ENCODE measurements at regions not wholly inside any gene's neighbourhood (a gene's known extent, or its start where the extent isn't known, plus 50 kb on each side); places are given as distances from the start of the nearest gene placed in this dataset.

DNA sequence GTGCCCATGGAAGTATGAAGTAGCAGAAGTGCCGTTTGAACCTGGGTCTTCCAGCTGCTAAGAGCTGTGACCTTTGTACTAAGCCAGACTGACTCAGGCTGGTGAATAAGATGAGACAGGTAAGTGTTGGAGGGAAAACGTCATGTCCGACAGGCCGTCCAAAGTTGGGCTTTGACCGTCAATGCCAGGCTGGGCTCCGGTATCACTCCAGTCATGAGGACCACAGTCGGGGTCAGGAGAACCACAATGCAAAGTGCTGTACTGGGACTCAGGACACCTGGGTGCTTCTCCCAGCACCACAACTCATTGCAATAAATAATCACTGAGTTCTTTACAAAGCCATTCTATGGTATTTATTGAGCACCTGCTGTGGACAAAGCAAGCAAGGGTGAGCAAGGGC, 268.6 kb downstream of the HAPSTR1 start:
- TF ChIP-seq, protein P1, sequence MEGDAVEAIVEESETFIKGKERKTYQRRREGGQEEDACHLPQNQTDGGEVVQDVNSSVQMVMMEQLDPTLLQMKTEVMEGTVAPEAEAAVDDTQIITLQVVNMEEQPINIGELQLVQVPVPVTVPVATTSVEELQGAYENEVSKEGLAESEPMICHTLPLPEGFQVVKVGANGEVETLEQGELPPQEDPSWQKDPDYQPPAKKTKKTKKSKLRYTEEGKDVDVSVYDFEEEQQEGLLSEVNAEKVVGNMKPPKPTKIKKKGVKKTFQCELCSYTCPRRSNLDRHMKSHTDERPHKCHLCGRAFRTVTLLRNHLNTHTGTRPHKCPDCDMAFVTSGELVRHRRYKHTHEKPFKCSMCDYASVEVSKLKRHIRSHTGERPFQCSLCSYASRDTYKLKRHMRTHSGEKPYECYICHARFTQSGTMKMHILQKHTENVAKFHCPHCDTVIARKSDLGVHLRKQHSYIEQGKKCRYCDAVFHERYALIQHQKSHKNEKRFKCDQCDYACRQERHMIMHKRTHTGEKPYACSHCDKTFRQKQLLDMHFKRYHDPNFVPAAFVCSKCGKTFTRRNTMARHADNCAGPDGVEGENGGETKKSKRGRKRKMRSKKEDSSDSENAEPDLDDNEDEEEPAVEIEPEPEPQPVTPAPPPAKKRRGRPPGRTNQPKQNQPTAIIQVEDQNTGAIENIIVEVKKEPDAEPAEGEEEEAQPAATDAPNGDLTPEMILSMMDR (IDR thresholded peaks at IDR 0.05; ENCODE audit: insufficient read depth, low read depth, low read length), result no peak
- no peak for DNase-seq (ENCODE audit: low read depth)
- H3K4me3 ChIP-seq (ENCODE audit: low read depth, low read length), result no peak overlapping the region

DNA sequence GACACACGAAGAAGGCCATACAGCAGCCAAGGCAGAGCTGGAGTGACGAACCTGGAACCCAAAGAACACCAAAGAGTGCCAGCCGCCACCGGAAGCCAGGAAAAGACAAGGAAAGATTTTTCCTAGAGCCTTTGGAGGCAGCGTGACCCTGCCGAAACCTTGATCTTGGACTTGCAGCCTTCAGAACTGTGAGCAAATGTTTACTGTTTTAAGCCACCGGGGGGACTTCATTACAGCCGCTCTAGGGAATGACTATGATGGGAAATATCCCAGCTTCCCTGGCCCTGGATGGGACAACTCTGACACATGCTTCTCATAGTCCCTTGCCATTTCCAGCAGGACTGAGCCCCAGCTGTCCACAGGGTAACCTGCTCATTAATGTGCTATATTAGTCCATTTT, 270.6 kb downstream of the HAPSTR1 start:
- TF ChIP-seq, protein P1 (IDR thresholded peaks at IDR 0.05; ENCODE audit: insufficient read depth, low read depth, low read length), result no peak
- DNase-seq (ENCODE audit: low read depth), result no peak
- no peak overlapping the region for H3K4me3 ChIP-seq (ENCODE audit: low read depth, low read length)

DNA sequence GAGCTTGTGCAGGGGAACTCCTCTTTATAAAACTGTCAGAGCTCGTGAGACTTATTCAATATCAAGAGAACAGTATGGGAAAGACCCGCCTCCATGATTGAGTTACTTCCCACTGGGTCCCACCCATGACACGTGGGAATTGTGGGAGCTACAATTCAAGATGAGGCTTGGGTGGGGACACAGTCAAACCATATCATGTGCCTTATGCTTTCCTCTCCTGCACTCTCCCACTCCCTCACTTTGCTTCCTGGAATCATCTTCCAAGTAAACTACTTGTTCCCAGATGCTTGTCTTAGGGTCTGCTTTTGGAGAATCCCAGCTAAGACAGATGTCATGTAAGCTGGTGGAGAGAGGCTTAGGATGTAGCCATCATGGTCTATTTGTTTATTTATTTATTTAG, 271.2 kb downstream of the HAPSTR1 start:
- no peak for DNase-seq (ENCODE audit: low read depth)
- TF ChIP-seq, protein P1 (IDR thresholded peaks at IDR 0.05; ENCODE audit: insufficient read depth, low read depth, low read length), result no peak
- H3K4me3 ChIP-seq (ENCODE audit: low read depth, low read length), result no peak overlapping the region

DNA sequence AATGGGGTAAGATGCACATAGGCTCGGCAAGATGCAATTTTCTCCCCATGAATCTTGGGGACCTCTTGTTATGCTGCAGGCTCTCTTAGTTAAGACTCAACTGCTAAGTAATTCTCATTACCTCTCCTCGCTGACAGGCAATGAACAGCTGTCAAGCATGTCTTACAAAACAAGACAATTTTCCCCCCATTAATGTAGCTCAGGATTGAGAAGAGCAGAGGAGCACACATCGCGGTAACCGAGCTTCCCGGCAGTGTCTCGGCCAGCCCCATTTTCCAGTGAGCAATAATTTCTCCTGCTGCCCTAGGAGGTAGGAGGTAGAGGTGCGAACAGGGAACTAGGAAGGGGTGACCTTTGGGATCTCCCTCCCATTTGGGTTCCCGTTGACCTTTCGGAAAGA, 272.1 kb downstream of the HAPSTR1 start:
- no peak for DNase-seq (ENCODE audit: low read depth)
- H3K4me3 ChIP-seq (ENCODE audit: low read depth, low read length), result no peak overlapping the region
- TF ChIP-seq, protein P1 (IDR thresholded peaks at IDR 0.05; ENCODE audit: insufficient read depth, low read depth, low read length), result no peak

DNA sequence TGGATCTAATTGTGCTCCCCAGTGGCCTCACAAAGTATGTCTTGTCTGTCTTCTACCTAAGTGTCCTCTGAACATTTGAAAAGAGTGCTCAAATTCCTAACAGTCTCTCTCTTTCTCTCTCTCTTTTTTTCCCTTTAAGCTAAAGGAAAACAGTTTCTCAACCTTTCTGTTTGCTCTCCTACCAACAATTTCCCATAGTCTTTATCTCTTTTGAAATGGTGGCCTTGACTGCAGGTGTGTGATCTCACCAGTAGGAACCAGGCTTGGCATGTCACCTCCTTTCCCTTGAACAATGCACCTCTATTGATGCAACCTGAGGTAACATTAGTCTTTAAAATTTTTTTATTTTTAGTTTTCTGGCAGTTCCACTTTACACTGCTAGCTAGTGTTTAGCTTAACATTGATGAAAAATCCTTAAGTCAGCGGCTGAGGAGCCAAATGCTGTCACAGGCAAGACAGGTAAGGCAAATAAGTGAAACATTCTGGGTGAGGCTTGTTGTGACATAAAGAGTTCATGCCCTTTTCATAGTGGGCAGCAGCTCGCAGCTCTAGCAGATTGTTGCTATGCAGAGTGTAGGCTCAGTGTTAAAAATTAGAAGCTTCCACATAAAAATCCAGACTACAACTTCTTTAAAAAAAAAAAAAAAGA, 273.4 kb downstream of the HAPSTR1 start:
- no peak overlapping the region for H3K4me3 ChIP-seq (ENCODE audit: low read depth, low read length)
- TF ChIP-seq, protein P1 (IDR thresholded peaks at IDR 0.05; ENCODE audit: insufficient read depth, low read depth, low read length), result no peak
- no peak for DNase-seq (ENCODE audit: low read depth)

DNA sequence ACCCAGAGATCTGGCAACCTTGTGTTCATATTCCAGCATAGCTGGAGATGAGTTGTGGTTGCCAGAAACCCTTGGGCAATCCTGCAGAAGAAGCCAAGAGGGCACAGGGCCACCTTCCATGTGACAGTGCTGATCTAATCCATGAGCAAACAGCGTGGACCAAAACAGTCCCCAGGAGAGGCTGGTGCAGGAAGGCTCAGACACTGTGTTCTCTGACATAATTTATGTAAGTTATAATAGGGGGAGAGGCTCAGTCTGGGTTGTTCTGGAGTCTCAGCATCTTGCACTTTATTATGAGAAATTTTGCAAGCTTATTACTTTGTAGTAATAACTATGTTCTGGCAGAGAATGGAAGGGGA, 273.9 kb downstream of the HAPSTR1 start:
- TF ChIP-seq, protein P1 (IDR thresholded peaks at IDR 0.05; ENCODE audit: insufficient read depth, low read depth, low read length), result no peak
- no peak overlapping the region for H3K4me3 ChIP-seq (ENCODE audit: low read depth, low read length)
- no peak for DNase-seq (ENCODE audit: low read depth)

Measured in fibroblast of villous mesenchyme (primary cell).